GM20000 (cell line): ENCODE measurements at regions not wholly inside any gene's neighbourhood (a gene's known extent, or its start where the extent isn't known, plus 50 kb on each side); places are given as distances from the start of the nearest gene placed in this dataset.

Experiments used
- DNase-seq: peaks from one replicate; pipeline ENCODE4 v3.0.0; 2012; ENCODE audit warnings: low spot score
- TF ChIP-seq, protein P1 (sequence below): IDR thresholded peaks from 2 replicates; pipeline ENCODE4 v1.5.1; 2012; ENCODE audit warnings: mild to moderate bottlenecking, control low read depth; ENCODE audit errors: extremely low read depth, missing control alignments

DNA sequence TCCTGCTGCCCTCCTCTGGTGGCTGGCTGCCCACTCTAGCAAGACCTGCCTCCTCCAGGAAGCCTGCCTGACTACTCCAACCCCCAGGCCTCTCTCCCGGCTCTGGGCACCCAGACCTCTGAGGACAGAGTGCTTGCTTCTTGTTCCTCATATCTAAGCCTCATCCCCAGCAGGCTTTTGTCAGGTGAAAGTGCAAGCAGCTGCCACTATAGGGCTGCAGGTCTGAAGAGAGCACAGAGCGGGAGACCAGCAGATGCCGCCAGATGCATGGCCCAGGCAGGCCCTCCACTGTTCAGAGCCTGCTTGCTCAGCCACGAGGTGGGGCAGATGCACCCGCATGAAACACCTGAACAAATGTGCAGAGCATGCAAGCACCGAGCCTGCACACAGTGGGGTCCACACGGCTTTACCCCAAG lies 73.0 kb downstream of the SERPINA3 start:
- no peak for DNase-seq
- TF ChIP-seq, protein P1, sequence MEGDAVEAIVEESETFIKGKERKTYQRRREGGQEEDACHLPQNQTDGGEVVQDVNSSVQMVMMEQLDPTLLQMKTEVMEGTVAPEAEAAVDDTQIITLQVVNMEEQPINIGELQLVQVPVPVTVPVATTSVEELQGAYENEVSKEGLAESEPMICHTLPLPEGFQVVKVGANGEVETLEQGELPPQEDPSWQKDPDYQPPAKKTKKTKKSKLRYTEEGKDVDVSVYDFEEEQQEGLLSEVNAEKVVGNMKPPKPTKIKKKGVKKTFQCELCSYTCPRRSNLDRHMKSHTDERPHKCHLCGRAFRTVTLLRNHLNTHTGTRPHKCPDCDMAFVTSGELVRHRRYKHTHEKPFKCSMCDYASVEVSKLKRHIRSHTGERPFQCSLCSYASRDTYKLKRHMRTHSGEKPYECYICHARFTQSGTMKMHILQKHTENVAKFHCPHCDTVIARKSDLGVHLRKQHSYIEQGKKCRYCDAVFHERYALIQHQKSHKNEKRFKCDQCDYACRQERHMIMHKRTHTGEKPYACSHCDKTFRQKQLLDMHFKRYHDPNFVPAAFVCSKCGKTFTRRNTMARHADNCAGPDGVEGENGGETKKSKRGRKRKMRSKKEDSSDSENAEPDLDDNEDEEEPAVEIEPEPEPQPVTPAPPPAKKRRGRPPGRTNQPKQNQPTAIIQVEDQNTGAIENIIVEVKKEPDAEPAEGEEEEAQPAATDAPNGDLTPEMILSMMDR, result no peak

DNA sequence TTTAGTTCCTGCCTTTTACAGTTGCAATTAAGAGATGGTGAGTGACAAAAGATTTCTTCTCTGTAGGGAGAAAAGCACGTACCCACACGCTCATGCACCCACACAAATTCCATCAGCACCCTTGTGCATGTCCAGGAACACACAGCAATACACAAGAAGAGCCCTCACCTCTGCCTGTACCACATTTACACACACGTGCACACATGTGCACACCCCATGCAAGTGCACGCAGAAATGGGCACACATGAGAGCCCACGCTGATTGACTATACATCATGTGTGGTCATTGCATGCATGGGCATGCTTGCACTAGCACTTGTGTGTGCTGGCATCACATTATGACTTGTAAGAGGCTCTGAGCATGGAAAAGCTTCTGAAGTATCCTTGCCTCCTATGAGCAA lies 70.5 kb downstream of the SERPINA3 start:
- TF ChIP-seq, protein P1, result no peak
- DNase-seq, result no peak

DNA sequence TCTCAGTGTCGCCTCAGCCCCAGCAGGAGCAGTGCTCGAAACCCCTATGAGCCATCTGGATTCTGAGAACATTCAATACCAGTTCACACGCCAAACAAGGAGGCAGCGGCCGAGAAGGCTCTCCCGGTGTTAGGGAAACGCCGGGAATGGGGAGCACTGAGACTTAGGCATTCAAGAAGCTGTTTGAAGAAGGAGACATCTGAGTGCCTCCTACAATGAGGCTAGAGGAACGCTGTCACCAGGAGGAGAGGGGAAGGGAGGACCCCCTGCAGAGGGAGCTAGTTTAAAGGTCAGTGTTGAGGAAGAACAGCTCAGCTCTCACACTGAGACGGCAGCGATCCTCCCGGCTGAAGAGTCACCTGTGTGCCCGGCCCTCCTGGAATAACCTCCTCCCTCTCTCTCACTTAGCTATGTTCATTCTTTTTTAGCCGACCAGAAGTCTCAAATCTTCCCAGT lies 69.9 kb downstream of the SERPINA3 start:
- TF ChIP-seq, protein P1, result no peak
- no peak for DNase-seq

DNA sequence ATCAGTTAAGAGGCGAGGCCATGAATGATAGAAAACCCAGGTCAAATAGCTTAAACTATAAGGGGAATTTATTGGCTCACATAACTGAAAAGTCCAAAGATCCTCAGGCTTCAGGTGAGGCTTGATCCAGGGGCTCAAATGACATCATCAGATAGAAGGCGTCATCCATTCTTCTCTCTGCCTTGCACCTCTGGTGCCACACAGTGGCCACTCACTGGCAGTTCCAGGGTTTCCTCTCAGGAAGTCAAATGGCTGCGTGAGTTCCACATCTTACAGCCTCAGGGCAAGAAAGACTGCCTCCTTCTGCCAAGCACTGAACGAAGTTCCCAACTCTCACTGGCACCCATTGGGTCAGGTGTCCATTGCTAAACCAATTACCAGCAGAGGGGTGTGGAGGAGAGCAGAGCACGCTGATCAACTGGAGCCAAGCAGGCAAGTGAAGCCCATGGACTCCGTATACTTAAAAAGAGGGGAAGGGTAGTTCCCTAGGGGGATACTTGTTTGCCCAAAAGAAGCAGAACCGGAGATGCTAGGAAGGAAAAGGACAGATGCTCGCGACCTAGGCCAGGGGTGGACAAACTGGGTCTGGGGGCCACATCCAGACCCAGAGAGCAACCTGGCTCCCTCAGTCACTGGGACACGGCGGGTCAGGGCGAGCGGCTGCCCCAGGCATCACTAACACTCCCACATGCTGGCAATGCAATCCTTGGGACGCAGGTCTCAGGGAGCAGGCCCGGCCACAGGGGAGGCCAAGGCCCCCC lies 69.3 kb downstream of the SERPINA3 start:
- TF ChIP-seq, protein P1, result no peak
- DNase-seq, result no peak

DNA sequence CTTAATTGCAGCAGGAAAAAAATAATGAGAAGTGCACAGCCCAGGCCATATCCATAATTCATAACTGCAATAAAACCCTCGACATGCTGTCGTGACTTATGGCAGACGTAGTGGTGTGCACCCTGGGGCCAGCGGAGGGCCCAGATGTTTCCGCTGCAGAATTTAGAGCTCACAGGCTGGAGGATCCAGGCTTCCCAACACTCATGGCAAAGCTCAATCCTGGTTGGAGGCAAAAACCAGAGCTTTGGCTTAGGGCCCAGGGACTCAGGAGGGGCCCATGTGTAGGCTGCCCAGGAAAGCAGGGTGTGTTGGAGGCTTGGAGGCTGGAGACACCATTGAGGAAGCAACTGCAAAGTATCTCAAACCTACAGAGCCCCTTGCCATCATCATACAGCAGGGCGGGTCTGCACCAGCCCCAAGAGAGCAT lies 68.7 kb downstream of the SERPINA3 start:
- DNase-seq, result no peak
- TF ChIP-seq, protein P1, result no peak

DNA sequence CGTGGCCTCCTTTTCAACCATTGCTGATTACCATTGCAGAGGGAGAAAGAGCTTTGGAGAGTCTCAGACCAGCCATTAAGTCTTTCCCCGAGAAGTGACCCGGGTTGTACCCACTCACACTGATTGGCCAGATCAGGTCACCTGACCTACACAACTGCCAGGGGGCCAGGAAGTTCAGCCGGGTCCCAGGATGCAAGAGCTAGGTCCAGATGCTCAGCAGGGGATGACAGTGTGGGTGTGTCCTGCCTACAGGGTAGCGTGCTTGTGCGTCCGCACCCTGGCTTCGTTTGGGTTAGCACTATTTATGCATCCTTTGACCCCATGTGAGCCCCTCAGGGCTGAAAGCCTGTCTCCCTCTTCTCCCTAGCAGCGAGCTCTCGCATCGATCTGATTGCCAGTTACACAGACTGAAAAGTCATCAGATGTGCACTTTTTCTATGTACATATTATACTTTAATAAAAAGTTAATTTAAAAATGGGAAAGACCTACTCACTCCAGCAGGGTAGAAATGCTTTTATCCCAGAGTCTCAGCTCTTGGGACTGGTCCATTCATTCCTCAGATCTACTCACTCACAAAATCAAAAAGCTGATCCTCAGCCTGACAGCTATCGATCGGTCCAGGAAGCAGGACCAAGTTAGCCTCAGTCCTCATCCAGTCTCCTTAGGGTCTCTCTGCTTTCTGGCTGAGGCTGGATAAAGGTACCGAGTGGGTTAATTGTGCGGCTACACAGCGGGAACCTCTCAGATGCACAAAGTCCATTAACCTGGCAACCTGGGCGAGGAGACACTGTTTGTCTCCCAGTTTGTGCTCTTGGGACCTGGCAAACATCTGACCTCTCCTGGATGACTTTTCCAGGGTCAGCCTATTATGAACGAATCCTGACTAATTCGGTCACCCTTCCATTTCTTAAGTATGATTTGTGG lies 68.0 kb downstream of the SERPINA3 start:
- TF ChIP-seq, protein P1, result no peak

More for the DNA sequence above, 68.0 kb downstream of the SERPINA3 start:
- no peak for DNase-seq
